Left hindlimb (tissue), 1 donor: ENCODE measurements at regions not wholly inside any gene's neighbourhood (a gene's known extent, or its start where the extent isn't known, plus 50 kb on each side); places are given as distances from the start of the nearest gene placed in this dataset.
"Not testable (repeated sequence)": the region's sequence is repeated elsewhere in the genome, so short reads cannot be mapped to it uniquely, and the experiment has no call there.

Experiments used
- DNase-seq: peaks from one replicate; pipeline ENCODE4 v3.0.0-alpha.2; 2018

- no peak for DNase-seq
Measured at GRCh38 chr3:24545887-24546286, 51.2 kb upstream of the THRB start.

DNA sequence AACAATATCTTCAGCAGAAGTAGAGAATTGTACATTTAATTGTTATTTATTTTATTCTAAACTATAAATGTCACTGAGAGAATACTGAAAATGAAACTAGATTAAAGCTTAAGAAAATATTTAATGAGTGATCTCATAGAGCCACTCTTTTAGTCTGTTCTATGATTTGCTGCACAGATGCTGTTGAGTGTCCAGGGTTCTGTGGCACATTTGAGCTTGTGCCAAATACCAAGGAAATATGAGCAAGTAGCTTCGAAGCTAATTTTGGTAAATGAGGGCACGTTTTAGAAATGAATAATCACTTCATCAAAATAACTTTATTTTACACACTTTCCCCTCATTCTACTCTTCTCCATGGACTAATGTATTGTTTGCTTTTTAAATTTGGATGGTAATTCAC lies 53.6 kb upstream of the THRB start:
- no peak for DNase-seq

DNA sequence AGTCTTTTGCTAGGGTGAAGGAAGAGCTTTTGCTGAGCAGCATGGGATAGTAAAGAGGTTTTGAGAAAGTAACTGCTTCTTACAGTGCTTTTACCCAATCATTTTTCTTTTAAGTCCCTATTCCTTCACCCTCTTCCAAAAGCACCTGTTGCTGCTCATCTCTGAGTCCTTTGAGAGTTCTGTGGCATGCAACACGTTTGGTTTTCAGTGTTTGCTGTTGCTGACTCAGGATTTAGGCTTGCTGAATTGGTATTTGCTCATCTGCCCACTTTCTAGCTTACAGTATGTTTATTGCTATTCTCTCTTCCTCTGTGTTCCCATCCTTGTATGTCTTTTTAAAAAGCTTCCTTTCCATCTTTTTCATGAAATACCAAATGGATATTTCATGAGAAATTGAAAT lies 55.9 kb upstream of the THRB start:
- no peak for DNase-seq

DNA sequence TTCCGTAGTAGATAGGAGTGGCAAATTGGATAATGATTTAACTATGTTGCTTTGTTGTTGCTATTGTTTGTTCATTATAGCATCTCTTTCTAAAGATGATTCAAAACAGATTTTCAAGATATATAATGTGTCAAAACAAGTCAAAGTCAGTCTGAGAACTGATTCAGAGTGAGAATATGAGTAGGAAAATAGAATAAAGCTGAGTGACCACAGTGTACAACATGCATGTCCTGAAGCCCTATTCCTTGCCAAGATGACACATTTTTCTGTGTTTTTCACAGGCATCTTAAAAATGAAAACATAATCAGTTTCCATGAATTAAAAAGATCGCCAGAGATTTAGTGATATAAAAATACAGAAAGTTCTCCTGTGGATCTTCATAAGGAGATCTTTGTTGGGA lies 57.0 kb upstream of the THRB start:
- no peak for DNase-seq

DNA sequence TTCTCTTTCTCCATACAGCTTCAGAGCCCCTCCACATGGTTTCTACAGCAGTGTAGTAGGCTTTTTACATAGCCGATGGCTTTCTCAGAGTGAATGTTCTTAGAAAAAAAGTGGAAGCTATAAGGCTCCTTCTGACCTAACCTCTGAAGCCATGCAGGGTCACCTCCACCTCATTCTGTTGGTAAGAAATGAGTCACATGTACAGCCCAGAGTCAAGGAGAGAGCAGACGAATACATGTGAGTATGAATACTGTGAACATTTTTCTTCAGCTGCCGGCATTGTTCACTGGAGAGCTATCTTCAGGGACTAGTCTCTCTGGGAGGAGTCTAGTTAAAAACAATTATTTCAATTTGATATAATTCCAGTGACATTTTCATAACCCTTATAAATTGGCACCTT lies 68.2 kb upstream of the THRB start:
- no peak for DNase-seq

GRCh38 chr3:24565053-24565452 lies 70.4 kb upstream of the THRB start:
- DNase-seq: no peak

GRCh38 chr3:24565656-24566055 lies 71.0 kb upstream of the THRB start:
- no peak for DNase-seq

DNA sequence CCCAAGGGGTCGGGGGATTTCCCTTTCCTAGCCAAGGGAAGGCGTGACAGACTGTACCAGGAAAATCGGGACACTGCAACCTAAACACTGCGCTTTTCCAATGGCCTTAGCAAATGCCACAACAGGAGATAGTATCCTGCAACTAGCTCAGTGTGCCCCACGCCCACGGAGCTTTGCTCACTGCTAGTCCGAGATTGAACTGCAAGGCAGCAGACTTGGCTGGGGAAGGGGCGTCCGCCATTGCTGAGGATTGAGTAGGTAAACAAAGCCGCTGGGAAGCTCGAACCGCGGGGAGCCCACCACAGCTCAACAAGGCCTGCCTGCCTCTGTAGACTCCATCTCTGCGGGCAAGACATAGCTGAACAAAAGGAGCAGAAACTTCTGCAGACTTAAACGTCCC lies 72.3 kb upstream of the THRB start:
- no peak for DNase-seq

GRCh38 chr3:24572409-24572808 lies 77.8 kb upstream of the THRB start:
- DNase-seq: not testable (repeated sequence)

GRCh38 chr3:24573576-24573975 lies 78.9 kb upstream of the THRB start:
- DNase-seq: no peak

DNA sequence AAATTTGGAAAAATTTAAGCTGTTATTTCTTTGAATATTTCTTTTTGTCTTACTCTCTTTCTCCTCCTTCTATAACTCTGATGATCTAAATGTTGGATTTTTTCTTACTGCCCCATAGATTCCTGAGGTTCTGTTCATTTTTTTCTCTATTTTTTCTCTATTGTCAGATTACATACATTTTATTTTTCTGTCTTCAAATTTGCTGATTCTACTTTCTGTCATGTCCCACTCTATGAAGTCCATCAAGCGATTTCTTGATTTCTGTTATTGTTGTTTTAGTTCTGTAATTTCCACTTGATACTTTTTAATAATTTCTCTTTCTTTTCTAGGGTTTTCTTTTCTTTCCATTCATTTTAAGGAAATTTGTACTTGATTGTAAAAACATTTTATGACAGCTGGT lies 83.7 kb upstream of the THRB start:
- no peak for DNase-seq

DNA sequence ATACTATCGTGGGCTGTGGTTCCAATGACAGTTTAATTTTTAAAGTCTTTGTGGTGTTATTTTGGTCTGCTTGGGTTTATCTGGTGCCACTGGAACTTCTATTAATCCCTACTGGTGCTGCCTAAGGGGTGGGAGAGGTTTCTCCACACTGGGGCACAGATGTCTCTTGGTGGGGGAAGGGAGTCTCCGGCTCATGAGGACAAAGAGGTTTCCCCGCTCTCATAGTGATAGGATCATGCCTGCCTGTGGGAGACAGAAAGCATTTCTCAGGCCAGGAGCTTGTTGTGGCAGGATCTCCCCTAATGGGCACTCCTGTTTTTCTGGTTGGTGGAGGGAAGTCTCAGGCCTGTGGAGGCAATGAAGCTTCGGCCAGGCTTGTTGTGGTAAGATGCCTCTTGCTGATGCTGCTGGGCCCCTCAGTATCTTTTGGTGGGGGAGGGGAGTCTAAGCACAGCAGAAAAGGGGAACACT lies 84.3 kb upstream of the THRB start:
- DNase-seq: no peak

GRCh38 chr3:24582431-24583403 lies 88.1 kb upstream of the THRB start:
- DNase-seq: no peak

DNA sequence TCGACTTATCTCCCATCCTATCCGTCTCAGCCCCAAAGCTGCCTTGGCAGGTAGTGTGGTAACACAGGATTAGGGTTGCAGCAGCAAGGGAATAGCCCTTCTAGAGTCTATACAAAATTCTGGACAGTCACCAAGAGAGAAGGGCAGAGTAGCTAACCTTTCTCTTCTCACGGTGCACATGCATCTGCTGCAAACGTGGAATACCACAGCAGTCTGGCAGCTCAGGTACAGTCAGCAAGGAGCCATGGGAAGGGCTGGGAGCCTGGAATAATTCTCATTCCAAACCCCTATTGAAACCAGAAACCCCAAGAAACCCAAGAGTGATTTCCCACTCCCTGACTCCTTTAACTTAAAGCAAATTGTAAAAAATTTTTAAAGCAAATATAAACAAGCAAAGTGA lies 92.3 kb upstream of the THRB start:
- no peak for DNase-seq

GRCh38 chr3:24588629-24589512 lies 94.2 kb upstream of the THRB start:
- DNase-seq: no peak

- DNase-seq: no peak
Measured at GRCh38 chr3:24589513-24589851, 94.8 kb upstream of the THRB start.

DNA sequence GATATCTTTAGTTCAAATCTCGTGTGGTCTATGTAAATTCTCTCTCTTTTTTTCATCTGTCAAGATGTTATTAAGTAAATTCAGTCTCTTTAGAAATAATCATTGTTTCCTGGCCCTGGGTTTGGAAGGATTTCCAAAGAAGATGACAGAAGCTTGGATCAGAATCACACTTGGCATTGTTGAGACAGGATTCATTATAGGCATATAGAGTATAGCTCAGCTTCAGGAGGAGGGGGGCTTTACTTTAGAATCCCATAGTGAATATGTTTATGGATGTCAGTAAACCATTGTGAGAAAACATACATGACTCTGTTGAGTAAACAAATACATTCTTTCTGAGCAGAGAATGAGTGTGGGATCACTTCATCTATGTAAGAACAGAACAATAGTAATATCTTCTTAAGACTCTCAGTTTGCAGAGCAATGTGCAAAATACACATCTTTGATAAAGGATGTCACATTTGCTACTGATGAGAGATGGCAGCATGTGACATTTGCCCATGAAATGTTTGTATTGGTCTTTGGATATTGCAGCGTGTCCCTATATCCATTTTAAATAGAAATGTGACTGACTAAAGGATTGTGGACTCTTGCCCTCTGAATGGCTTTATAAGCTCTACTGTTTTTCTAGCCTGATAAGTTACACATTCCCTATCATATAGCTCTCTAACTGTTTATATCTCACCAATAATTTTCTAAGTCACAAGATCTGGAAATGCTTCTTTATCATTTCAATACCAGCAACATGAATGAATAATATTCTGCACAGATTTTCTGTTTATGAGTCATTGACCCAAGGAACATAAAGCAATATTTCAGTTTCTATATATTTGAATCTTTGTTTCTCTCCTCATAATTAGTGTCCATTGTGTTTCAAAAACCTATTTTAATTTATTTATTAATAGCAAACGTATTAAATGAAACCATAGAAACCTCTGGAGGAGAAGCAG lies 95.6 kb upstream of the THRB start:
- DNase-seq: no peak

DNA sequence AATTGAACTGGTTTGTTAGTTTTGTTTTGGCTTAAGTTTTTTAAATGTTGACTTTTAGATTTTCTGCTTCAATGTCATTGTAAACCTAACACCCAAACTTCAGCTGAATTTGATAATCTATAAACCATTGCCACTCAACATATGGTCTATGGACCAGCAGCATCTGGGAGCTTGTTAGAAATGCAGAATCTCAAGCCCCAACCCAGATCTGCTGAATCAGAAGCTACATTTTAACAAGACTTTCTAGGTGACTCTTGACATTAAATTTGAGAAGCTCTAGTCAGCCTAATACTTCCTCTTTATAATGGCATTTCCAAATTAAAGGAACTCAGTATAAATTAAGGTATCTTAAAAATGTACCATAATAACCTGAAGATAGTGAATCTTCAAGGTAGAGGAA lies 96.5 kb upstream of the THRB start:
- DNase-seq: no peak

GRCh38 chr3:24591661-24592555 lies 97.3 kb upstream of the THRB start:
- DNase-seq: no peak

- DNase-seq: no peak
Measured at GRCh38 chr3:24594161-24594560, 99.5 kb upstream of the THRB start.

DNA sequence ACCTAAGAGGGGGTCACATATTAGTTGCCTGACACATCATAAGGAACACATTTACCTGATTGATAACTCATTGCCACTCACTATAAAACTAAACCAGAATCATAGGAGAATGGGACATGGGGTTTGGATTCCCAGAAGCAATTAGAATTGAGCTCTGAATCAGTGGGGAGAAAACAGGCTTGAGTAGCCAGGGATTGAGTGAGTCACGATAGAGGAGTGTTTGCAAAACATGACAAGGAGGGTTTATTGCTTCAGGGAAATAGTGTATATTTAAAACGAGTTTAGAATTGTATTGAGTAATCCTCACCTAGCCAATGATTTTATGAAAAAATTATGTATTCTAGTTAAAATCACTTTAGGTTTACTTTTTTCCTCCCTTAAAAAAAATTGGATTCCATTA lies 101.1 kb upstream of the THRB start:
- DNase-seq: no peak

GRCh38 chr3:24596626-24597025 lies 102.0 kb upstream of the THRB start:
- DNase-seq: no peak
